ENCODE measurements at regions not wholly inside any gene's neighbourhood (a gene's known extent, or its start where the extent isn't known, plus 50 kb on each side); places are given as distances from the start of the nearest gene placed in this dataset.

DNA sequence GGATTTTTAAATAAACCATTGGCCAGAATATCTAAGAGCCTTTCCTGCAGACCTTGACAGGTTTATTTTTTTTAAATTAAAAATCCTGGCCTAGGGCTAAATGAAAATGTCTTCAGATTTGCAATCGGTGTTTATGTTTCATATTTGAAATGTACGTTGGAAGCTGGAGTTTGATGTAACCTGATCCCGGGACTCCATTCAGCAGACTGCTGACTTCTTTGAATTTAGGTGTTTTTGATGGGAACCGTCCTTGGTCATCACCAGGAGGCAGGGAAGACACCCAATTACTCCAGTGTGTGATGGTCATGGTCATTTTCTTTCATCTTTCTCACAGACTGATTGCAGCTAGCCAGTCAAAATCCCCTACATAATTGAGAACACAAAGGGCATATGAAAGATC lies 60.1 kb upstream of the BRINP1 start:
- Histone ChIP-seq H3K4me3 (ENCODE audit: low read length) (no peak overlapping the region), H3F3A (ENCODE audit: control insufficient read depth, insufficient read depth) (no peaks in the 10 kb centered on the region), H3K79me2 (ENCODE audit: control insufficient read depth, low read length) (no peaks in the 10 kb centered on the region), H3K4me2 (ENCODE audit: low read length) (no peak overlapping the region), H3K4me1 (ENCODE audit: control insufficient read depth, low read length) (no peaks in the 10 kb centered on the region), H3K36me3 (ENCODE audit: control insufficient read depth, low read length) (no peaks in the 10 kb centered on the region), H3K27me3 (ENCODE audit: control insufficient read depth, low read length) (no peaks in the 10 kb centered on the region), H3K27ac (ENCODE audit: low read depth, low read length) (no peak overlapping the region), H3K9me2 (replicated peaks; ENCODE audit: control insufficient read depth, low read length) (no peaks in the 10 kb centered on the region), H4K20me1 (ENCODE audit: control insufficient read depth, insufficient read depth, low read depth, low read length) (no peaks in the 10 kb centered on the region), H3K9me3 (ENCODE audit: control insufficient read depth, insufficient read depth, low read length) (no peaks in the 10 kb centered on the region)
- no peak for TF ChIP-seq EZH2phosphoT487 (IDR thresholded peaks at IDR 0.05; ENCODE audit: borderline replicate concordance, low read length)
- no peak for TF ChIP-seq CTCF (IDR thresholded peaks at IDR 0.05; ENCODE audit: low read depth, low read length, poor library complexity, severe bottlenecking)

- no peaks in the 10 kb centered on the region for H3K36me3 ChIP-seq (ENCODE audit: control insufficient read depth, low read length)
- TF ChIP-seq EZH2phosphoT487 (IDR thresholded peaks at IDR 0.05; ENCODE audit: borderline replicate concordance, low read length) = no peak
- TF ChIP-seq CTCF (IDR thresholded peaks at IDR 0.05; ENCODE audit: low read depth, low read length, poor library complexity, severe bottlenecking) = no peak
- no peaks in the 10 kb centered on the region for H3K79me2 ChIP-seq (ENCODE audit: control insufficient read depth, low read length)
- H3K27me3 ChIP-seq (ENCODE audit: control insufficient read depth, low read length) = no peaks in the 10 kb centered on the region
- no peak overlapping the region for H3K4me2 ChIP-seq (ENCODE audit: low read length)
- H3K4me3 ChIP-seq (ENCODE audit: low read length) = no peak overlapping the region
- H3K4me1 ChIP-seq (ENCODE audit: control insufficient read depth, low read length) = no peaks in the 10 kb centered on the region
- no peaks in the 10 kb centered on the region for H3K9me3 ChIP-seq (ENCODE audit: control insufficient read depth, insufficient read depth, low read length)
- H4K20me1 ChIP-seq (ENCODE audit: control insufficient read depth, insufficient read depth, low read depth, low read length) = no peaks in the 10 kb centered on the region
- H3K27ac ChIP-seq (ENCODE audit: low read depth, low read length) = no peak overlapping the region
- H3F3A ChIP-seq (ENCODE audit: control insufficient read depth, insufficient read depth) = no peaks in the 10 kb centered on the region
- H3K9me2 ChIP-seq (replicated peaks; ENCODE audit: control insufficient read depth, low read length) = no peaks in the 10 kb centered on the region
These were observed 51.0 kb upstream of the BRINP1 start for GRCh38 chr9:119420231-119420630.

Data from DOHH2 (cell line).